NT2/D1 (cell line): ENCODE measurements at regions not wholly inside any gene's neighbourhood (a gene's known extent, or its start where the extent isn't known, plus 50 kb on each side); places are given as distances from the start of the nearest gene placed in this dataset.

Experiments used
- DNase-seq: peaks from one replicate; pipeline ENCODE4 v3.0.0-alpha.2; 2011; ENCODE audit warnings: low read depth, low spot score
- H3K27me3 ChIP-seq: 2 replicates; pipeline ENCODE4 v1.6.0; 2011; ENCODE audit warnings: mild to moderate bottlenecking; ENCODE audit not compliant: insufficient read length, insufficient read depth
- H3K36me3 ChIP-seq: 2 replicates; pipeline ENCODE4 v1.6.1; 2011; ENCODE audit warnings: mild to moderate bottlenecking, low read length, mixed read lengths; ENCODE audit not compliant: insufficient read depth, insufficient read length
- H3K4me1 ChIP-seq: 2 replicates; pipeline ENCODE4 v1.5.1; 2011; ENCODE audit not compliant: insufficient read depth, insufficient read length
- H3K4me3 ChIP-seq: 2 replicates; pipeline ENCODE4 v1.5.1; 2011; ENCODE audit warnings: low read depth; ENCODE audit not compliant: insufficient read length
- H3K9ac ChIP-seq: 2 replicates; pipeline ENCODE4 v1.6.0; 2011; ENCODE audit warnings: low read depth; ENCODE audit not compliant: insufficient read length
- H3K9me3 ChIP-seq: 2 replicates; pipeline ENCODE4 v1.5.1; 2011; ENCODE audit warnings: mild to moderate bottlenecking, low read length; ENCODE audit not compliant: insufficient read depth
- SUZ12 ChIP-seq: IDR thresholded peaks from 2 replicates; pipeline ENCODE4 v1.6.1; 2011; ENCODE audit not compliant: insufficient read length, insufficient read depth; ENCODE audit errors: extremely low read depth
- YY1 ChIP-seq: IDR thresholded peaks from 2 replicates; pipeline ENCODE4 v1.6.1; 2011; ENCODE audit not compliant: insufficient read length, insufficient read depth
- ZNF274 ChIP-seq: IDR thresholded peaks from 2 replicates; pipeline ENCODE4 v1.6.1; 2011; ENCODE audit warnings: mild to moderate bottlenecking, low read depth, low read length

DNA sequence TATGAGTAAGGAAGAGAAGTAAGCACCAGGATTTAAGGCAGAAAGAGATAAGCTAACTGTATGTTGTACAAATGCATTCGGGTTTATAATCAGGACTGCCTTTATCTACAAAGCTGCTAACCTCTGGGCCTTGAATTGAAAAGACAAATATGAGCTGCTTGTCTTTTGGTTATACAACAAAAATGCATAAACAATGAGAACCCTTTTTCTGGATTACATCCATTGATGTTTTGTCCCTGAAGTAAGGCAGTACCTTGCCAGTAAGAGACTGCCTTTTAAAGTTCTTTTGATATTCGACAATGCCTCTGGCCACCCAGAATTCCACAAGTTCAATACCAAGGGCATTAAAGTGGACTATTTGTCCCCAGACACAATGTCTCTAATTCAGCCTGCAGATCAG, 280.7 kb downstream of the ZNF621 start:
- Histone ChIP-seq H3K4me3 (no peak overlapping the region), H3K4me1 (no peaks in the 10 kb centered on the region), H3K27me3 (no peaks in the 10 kb centered on the region), H3K36me3 (no peaks in the 10 kb centered on the region), H3K9ac (no peak overlapping the region), H3K9me3 (peaks cover 21% of the 10 kb centered on the region)
- DNase-seq, result no peak
- TF ChIP-seq YY1 (no peak), SUZ12 (no peak), ZNF274 (no peak)

DNA sequence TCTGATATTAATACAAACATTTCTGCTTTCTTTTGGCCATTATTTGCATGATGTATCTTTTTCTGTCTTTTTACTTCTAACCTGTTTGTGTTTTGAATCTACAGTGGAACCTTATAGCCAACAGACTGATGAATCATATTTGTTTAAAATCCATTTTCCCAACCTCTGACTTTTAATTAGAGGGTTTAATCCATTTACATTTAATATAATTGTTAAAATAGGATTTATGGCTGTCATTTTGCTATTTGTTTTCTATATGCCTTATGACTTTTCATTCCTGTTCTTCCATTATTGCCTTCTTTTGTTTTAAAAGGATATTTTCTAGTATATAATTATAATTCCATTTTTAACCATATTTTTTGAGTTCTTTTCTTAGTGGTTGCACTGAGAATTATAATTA, 286.1 kb downstream of the ZNF621 start:
- no peak for TF ChIP-seq YY1
- no peak for TF ChIP-seq SUZ12
- no peak for TF ChIP-seq ZNF274
- H3K27me3 ChIP-seq, result no peaks in the 10 kb centered on the region
- H3K4me3 ChIP-seq, result no peak overlapping the region
- no peaks in the 10 kb centered on the region for H3K4me1 ChIP-seq
- no peak for DNase-seq
- H3K9ac ChIP-seq, result no peak overlapping the region
- H3K9me3 ChIP-seq, result peaks cover 27% of the 10 kb centered on the region
- H3K36me3 ChIP-seq, result no peaks in the 10 kb centered on the region

DNA sequence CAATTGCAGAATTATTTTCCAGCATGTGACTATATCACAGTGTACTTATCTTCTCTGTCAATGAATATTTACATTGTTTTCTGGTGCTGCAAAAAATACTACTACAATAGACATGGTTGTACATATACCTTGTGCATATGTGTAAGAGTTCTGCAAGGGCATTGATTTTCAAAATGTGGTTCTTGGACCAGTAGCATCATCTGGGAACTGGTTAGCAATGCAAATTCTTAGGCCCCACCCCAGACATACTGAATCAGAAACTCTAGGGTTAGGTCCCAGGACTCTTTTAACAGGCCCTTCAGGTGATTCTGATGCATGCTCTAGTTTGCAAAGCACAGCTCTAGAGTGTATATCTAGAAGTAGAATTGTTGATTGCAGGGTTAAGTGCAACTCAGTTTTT, 292.3 kb downstream of the ZNF621 start:
- Histone ChIP-seq H3K9me3 (no peaks in the 10 kb centered on the region), H3K4me3 (no peak overlapping the region), H3K27me3 (no peaks in the 10 kb centered on the region), H3K9ac (no peak overlapping the region), H3K36me3 (no peaks in the 10 kb centered on the region), H3K4me1 (no peaks in the 10 kb centered on the region)
- no peak for DNase-seq
- TF ChIP-seq SUZ12 (no peak), YY1 (no peak)

DNA sequence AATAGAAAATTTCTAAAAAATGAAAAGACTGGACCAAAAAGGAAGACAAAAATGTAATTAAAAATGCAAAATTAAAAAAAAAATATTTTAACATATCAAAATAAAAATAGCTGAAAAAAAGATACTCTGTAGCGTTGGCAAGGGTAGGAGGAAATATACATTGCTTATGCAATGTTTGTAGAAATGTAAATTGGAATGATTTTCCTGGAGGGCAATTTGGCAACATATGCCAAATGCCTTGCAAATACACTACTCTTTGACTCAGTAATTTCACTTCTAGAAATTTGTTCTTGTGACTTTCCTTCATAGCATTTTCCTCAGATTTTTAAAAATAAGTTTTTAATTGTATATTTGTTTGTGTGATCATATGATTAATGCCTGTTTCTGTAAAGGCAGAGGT, 296.6 kb downstream of the ZNF621 start:
- TF ChIP-seq YY1, result no peak
- no peak for TF ChIP-seq SUZ12
- TF ChIP-seq ZNF274, result no peak
- Histone ChIP-seq H3K4me3 (no peak overlapping the region), H3K9me3 (no peaks in the 10 kb centered on the region; the same call in 1 of the 2 replicates), H3K36me3 (no peaks in the 10 kb centered on the region), H3K9ac (no peak overlapping the region), H3K4me1 (no peaks in the 10 kb centered on the region), H3K27me3 (no peaks in the 10 kb centered on the region)
- no peak for DNase-seq

DNA sequence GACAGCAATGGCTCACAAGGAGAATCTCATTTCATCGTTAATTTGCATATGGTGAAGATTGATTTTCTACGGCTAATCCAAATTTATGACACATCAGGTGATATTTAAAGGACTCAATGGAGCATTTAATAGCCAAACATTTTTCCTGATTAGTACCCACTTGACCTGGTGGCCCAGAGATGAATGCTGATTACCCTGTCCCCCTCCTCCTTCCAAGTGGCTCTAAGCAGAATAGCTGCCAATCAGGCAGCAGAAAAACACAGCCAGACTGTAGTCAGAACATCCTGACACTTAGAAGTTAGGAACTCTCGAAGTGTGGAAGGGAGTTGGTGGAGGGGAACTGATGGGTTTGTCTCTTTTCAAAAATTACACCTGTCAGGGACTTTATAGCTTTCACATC, 302.5 kb downstream of the ZNF621 start:
- TF ChIP-seq YY1 (no peak), SUZ12 (no peak), ZNF274 (no peak)
- Histone ChIP-seq H3K36me3 (no peaks in the 10 kb centered on the region), H3K27me3 (no peaks in the 10 kb centered on the region), H3K9ac (no peak overlapping the region), H3K4me1 (no peaks in the 10 kb centered on the region), H3K9me3 (no peaks in the 10 kb centered on the region; the same call in 1 of the 2 replicates), H3K4me3 (no peak overlapping the region)
- no peak for DNase-seq

DNA sequence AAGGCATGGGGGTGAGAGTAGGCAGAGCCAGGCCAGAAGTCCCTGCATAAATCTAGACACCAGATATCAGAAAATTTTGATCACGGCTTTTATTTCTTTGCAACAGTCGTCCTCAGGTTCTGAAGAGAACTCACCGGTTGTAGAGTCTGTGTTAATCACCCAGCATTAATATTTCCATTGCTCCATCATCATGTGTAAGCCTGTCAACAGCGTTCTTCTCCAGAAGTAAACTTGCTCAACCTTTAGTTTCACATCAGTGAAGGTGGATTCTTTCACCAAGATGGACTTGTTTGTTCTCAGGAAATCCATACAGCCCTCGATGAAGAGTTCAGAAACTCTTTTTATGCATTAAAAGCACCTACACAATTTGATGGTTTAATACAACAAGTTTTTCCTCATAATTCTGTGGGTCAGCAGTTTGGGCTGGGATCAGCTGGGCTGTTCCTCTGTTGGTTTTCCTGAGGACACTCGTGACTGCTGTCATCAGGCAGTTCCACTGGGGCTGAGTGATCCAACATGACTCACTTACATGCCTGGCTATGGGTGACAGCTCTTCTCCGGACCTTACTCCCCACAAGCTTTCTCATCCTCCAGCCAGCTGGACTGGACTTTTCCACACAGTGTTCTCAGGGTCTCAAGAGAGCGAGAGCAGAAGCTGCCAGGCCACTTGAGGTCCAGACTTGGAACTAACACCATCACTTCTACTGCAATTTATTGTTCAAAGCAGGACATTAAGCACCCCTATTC, 303.4 kb downstream of the ZNF621 start:
- no peak for DNase-seq
- H3K4me3 ChIP-seq, result no peak overlapping the region
- no peak for TF ChIP-seq YY1
- TF ChIP-seq SUZ12, result no peak
- TF ChIP-seq ZNF274, result no peak
- H3K9ac ChIP-seq, result no peak overlapping the region
- H3K27me3 ChIP-seq, result no peaks in the 10 kb centered on the region
- no peaks in the 10 kb centered on the region for H3K36me3 ChIP-seq
- H3K4me1 ChIP-seq, result no peaks in the 10 kb centered on the region
- no peaks in the 10 kb centered on the region; the same call in 1 of the 2 replicates for H3K9me3 ChIP-seq

DNA sequence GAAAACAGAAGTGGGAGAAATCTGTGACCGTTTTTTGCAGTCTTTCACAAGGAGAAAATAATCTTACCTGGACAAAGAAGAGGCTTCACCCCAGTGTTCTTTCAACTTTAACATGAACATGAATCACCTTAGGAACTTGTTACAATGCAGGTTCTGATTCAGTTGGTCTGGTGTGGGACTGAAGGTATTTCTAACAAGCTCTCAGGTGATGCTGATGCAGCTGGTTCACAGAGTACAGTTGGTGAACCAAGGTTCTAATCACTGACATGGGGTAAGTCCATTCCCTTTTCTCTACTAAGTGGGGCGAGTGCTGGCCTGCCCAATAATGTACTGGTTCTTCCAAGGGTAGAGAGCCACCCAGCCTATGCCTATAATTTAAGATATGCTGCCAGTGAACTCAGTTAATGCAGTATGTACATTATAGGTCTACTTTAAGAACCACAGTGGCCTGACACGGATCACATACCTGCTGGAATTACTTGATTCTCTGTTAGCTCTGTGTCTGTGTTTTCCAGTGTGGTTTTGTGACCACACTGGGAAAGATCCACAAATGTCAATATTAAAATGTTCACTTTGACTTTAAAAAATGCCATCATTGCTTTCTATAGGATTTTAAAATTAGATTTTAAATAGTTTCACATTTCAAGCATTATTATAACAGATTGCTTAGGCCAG, 304.1 kb downstream of the ZNF621 start:
- Histone ChIP-seq H3K4me1 (no peaks in the 10 kb centered on the region), H3K36me3 (no peaks in the 10 kb centered on the region), H3K4me3 (no peak overlapping the region), H3K27me3 (no peaks in the 10 kb centered on the region), H3K9ac (no peak overlapping the region), H3K9me3 (no peaks in the 10 kb centered on the region)
- no peak for DNase-seq
- TF ChIP-seq YY1 (no peak), SUZ12 (no peak), ZNF274 (no peak)

DNA sequence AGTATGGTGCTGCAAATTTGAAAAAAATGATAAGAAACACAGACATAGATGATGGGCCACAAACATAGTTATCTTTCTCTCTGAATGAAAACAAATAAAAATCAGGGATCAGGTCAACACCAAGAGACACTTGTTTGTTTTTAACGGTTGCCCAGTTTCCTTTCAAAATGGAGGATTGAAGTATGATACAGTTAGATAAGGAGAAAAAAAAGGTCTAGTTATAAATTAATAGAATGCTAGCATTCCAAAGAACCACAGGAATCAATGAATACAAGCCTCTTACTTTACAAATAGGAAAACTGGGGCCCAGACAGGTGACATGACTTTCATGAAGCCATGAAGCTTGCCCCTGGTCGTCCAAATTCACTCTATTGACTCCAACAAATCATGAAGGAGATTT, 305.1 kb downstream of the ZNF621 start:
- Histone ChIP-seq H3K36me3 (no peaks in the 10 kb centered on the region), H3K9ac (no peak overlapping the region), H3K4me1 (no peaks in the 10 kb centered on the region), H3K27me3 (no peaks in the 10 kb centered on the region), H3K4me3 (no peak overlapping the region), H3K9me3 (no peaks in the 10 kb centered on the region)
- no peak for DNase-seq
- TF ChIP-seq SUZ12, result no peak
- TF ChIP-seq ZNF274, result no peak
- no peak for TF ChIP-seq YY1
